ENCODE measurements at regions not wholly inside any gene's neighbourhood (a gene's known extent, or its start where the extent isn't known, plus 50 kb on each side); places are given as distances from the start of the nearest gene placed in this dataset.

- DNase-seq, result no peak
These were observed 182.1 kb upstream of the CARD18 start for GRCh38 chr11:105321696-105322095.

GRCh38 chr11:105315287-105315686 is 175.7 kb upstream of the CARD18 start:
- DNase-seq, result no peak

GRCh38 chr11:105312266-105312665 is 172.7 kb upstream of the CARD18 start:
- DNase-seq, result no peak

DNA sequence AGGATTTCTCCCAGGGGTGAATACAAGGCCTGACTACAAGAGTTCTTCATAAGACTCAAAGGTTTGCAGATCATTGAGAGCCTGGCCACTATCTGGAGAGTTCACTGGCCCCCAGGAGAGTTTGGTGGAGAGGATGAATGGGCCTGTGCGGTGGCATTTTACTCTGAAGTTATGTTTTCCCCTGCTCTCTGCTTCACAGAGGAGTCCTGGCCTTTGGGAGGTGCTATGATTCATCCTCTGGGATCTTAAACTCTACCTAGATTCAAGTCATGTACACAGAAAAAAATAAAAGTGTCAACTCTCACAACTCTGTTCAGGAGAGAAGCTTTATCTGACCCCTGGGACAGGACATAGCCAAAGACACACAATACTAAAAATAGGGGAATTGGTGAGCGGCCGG is 159.1 kb upstream of the CARD18 start:
- no peak for DNase-seq

DNA sequence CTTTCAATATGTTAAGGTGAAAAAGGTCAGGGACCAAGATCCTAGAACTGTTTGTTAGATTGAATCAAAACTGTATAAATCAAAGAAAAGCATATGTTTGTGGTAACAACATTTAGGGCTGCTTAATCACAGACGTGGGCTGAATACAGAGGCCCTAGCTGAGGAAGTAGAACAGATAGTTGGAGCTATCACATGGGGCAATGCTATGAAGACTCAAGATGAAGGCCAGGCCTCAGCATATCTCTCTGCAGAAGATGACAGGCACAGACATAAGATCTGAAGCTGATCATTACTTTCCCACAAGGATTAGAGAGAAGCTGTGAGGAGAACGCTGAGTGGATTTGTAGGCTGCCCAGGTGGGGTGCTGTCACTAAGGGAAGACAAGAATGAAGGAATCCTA is 158.6 kb upstream of the CARD18 start:
- no peak for DNase-seq

GRCh38 chr11:105297463-105297862 is 157.9 kb upstream of the CARD18 start:
- no peak for DNase-seq

DNA sequence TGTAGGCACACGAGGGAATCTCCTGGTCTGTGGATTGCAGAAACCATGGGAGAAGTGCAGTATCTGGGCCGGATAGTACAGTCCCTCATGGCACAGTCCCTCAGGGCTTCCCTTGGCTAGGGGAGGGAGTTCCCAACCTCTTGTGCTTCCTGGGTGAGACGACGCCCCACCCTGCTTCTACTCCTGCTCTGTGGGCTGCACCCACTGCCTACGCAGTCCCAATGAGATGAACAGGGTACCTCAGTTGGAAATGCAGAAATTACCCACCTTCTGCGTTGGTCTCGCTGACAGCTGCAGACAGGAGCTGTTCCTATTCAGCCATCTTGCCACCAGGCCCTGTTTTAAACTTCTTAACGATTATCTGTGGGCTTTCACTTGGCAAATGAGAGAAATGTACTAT is 157.2 kb upstream of the CARD18 start:
- DNase-seq, result no peak

DNA sequence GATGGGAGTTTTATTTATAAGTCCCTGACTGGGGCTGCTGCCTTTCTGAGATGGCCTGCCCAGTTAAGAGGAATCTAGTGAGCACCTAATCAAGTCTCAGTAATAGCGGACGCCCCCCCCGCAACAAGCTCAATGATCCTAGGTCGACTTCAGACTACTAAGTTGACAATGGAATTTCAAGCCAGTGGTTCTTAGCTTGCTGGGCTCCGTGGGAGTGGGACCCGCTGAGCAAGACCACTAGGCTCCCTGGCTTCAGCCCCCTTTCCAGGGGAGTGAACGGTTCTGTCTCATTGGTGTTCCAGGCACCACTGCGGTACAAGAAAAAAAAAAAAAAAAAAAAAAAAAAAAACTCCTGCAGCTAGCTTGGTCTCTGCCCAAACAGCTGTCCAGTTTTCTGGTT is 156.8 kb upstream of the CARD18 start:
- no peak for DNase-seq

DNA sequence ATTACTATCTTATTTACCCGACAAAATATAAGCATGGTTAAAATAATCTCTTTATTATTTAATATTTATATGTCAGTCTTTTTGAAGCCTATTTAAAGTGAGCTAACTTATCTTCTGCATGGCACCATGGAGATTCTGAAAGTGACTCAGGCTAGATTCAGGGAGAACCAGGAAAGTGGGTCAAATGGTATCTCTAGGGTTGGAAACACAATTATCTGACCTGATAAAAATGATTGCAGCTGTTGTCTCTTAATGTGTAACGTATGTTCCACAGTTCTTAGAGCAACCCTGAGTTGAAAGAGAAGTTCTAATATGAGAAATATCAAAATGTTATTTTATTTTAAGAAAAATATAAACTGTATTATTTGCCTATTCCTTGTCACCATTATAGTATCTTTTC is 143.1 kb upstream of the CARD18 start:
- no peak for DNase-seq

- no peak for DNase-seq
These were observed 135.1 kb upstream of the CARD18 start for GRCh38 chr11:105274631-105275030.

DNA sequence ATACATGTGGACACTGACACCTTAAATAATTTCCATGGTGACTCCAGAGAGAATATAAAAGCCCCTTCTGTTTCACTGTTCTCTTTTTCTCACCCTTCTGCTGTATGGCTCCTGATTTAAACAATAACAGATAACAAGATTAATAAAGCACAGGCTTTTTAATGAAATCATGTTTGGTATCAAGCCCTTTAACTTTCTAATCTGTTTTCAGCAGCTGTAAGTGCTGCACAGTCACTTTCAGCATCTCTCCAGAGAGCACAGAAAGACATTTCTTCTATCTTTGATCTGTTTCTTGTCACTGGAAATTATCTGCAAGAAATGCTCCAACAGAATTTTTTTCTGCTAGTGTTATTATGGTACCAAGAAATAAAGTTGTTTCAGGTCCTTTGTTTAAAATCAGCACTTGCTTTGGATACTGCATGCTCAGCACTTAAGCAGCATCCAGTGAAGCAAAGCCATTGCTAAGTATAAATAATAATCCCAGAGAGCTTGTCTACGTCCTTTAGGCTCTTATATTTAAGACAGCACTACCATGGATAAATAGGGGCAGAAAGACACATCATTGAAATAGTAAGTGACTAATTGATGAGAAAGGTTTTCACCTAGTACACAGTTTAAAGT is 134.2 kb upstream of the CARD18 start:
- no peak for DNase-seq

- no peak for DNase-seq
These were observed 130.3 kb upstream of the CARD18 start for GRCh38 chr11:105269862-105270261.

GRCh38 chr11:105268404-105269062 is 129.0 kb upstream of the CARD18 start:
- DNase-seq, result no peak

DNA sequence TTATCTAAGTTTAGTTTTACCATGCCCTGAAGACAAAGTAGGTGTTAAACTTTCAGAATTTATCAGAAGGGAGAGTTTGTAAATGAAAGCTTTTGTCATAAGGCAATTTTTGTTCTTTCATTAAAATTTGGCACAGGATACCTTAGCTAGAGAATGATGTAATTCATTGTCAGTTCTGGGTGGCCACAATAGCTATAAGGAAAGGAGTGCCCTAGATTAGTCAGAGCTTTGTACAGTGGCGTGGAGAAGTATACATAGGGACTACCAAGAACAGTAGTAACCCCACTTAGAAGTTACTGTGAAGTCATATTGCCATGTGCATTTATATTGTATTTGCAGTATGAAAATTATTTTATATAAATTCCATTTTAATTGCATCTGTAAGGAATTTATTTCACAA is 126.3 kb upstream of the CARD18 start:
- no peak for DNase-seq

- no peak for DNase-seq
These were observed 121.4 kb upstream of the CARD18 start for GRCh38 chr11:105260976-105261375.

DNA sequence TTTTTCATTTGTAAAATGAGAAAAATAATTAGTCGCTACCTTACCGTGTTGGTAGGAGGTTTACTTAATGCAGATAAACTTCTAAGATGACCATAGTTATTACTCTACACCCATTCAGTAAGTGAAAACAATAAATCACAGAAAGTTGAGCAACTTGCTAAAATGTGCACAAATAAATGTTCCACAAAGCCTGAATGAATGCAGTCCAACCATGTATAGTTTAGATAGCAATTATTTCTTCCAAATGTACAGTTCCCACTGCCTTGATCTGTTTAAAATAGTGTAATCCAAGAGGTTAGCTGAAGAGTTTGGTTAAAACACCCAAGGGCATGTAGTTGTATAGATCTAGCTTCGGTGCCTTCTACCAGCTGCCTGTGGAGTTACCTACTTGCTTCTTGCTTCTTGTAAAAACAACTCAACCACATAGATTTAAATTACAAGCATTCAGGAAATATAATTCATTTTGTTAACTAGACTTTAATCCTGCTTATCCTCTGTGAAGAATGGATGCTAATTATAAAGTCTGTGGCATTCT is 106.3 kb upstream of the CARD18 start:
- DNase-seq, result no peak

GRCh38 chr11:105244160-105244825 is 104.7 kb upstream of the CARD18 start:
- DNase-seq, result no peak

DNA sequence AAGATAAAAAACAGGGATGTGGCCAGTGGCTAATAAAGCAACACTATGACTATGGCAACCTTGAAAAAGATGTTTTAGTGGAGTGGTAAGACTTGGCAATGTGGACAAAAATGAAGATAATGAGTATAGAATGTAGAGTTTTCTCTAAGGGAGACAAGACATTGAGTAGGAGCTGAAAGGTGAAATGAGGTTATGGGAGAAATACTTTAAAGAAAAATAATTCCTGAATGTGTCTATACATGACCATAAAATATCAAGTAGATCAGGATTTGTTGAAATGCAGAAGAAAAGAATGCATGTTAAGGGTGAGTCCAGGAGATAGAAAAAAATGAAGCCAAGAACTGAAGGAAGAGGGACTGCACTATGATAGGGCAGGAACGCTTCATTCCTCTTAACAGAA is 101.6 kb upstream of the CARD18 start:
- DNase-seq, result no peak

GRCh38 chr11:105236664-105237063 is 97.1 kb upstream of the CARD18 start:
- no peak for DNase-seq

DNA sequence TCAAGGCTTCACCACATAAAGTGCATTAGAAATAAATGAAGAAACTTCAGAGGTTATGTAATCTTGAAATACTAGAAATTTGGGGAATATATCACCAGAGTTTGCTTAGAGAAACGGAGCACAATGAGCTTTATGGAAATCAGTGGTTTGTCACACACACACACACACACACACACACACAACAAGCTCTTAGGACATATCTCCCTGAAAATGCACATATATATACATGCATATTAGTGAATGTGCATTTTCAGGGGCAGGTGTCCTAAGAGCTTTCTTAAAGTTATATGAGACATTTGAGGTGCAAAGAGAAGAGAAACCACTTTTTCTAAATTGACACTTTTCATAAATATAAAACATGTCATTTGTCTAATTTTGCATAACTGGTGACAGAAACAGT is 93.7 kb upstream of the CARD18 start:
- no peak for DNase-seq

GRCh38 chr11:105232021-105232420 is 92.5 kb upstream of the CARD18 start:
- no peak for DNase-seq

DNA sequence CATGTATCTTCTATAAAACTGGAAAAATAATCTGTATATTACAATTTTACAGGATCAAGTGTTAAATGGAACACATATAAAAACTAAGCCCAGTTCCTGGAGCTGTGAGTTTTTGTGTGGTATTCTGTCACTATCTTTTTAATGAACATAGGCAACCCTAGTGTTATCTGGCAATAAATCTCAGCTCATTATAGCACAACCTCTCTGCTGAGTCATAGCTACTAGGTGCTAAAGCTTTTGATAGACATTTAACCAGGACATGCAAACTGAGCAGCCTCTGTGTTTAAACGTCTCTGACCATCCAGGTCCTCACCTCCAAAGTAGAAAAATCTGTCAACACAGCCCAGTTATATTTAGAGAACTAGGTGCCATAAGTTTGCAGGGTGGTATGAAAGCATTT is 91.0 kb upstream of the CARD18 start:
- no peak for DNase-seq

- no peak for DNase-seq
These were observed 90.2 kb upstream of the CARD18 start for GRCh38 chr11:105229761-105230160.

GRCh38 chr11:105229257-105229656 is 89.7 kb upstream of the CARD18 start:
- DNase-seq, result no peak

Measured in NCI-H1105 (cell line).